GM12873 (cell line): ENCODE measurements at regions not wholly inside any gene's neighbourhood (a gene's known extent, or its start where the extent isn't known, plus 50 kb on each side); places are given as distances from the start of the nearest gene placed in this dataset.

Experiments used
- CTCF ChIP-seq: IDR thresholded peaks from 2 replicates; pipeline ENCODE4 v1.5.1; 2012; ENCODE audit warnings: low read depth, mild to moderate bottlenecking, moderate library complexity, low read length, control low read depth; ENCODE audit not compliant: insufficient read depth; ENCODE audit errors: missing control alignments

- no peak for TF ChIP-seq CTCF
These were observed 300.4 kb downstream of the DTWD2 start for GRCh38 chr5:118687661-118688621.

- no peak for TF ChIP-seq CTCF
These were observed 301.2 kb downstream of the DTWD2 start for GRCh38 chr5:118687100-118687499.

- no peak for TF ChIP-seq CTCF
These were observed 306.7 kb downstream of the DTWD2 start for GRCh38 chr5:118681655-118682054.

GRCh38 chr5:118679264-118679940, 308.9 kb downstream of the DTWD2 start:
- TF ChIP-seq CTCF, result no peak

- no peak for TF ChIP-seq CTCF
These were observed 309.6 kb downstream of the DTWD2 start for GRCh38 chr5:118678746-118679145.

GRCh38 chr5:118675247-118675646, 313.1 kb downstream of the DTWD2 start:
- no peak for TF ChIP-seq CTCF

- no peak for TF ChIP-seq CTCF
These were observed 330.8 kb downstream of the DTWD2 start for GRCh38 chr5:118657576-118657975.
